ENCODE measurements at regions not wholly inside any gene's neighbourhood (a gene's known extent, or its start where the extent isn't known, plus 50 kb on each side); places are given as distances from the start of the nearest gene placed in this dataset.
A peak's percentile ranks its signal among the peaks of the same experiment; 100 is the strongest.

GRCh38 chr5:8600843-8601242 lies 731.9 kb downstream of the MTRR start:
- H3K27ac ChIP-seq = no peak overlapping the region
- TF ChIP-seq CTCF (conservative IDR thresholded peaks at IDR 0.05) (no peak), ZFX (IDR thresholded peaks at IDR 0.05) (no peak)

- H3K27ac ChIP-seq = no peak overlapping the region
- no peak for TF ChIP-seq CTCF (conservative IDR thresholded peaks at IDR 0.05)
- TF ChIP-seq ZFX (IDR thresholded peaks at IDR 0.05) = no peak
Measured at GRCh38 chr5:8601831-8602354, 732.9 kb downstream of the MTRR start.

- H3K27ac ChIP-seq = no peak overlapping the region
Measured at GRCh38 chr5:8606231-8606630, 737.3 kb downstream of the MTRR start.

GRCh38 chr5:8611067-8611466 lies 742.1 kb downstream of the MTRR start:
- no peak overlapping the region for H3K27ac ChIP-seq
- TF ChIP-seq ZFX (IDR thresholded peaks at IDR 0.05) = no peak
- TF ChIP-seq CTCF (conservative IDR thresholded peaks at IDR 0.05) = no peak

More at GRCh38 chr5:8606231-8606630, 737.3 kb downstream of the MTRR start:
- TF ChIP-seq ZFX (IDR thresholded peaks at IDR 0.05) = no peak
- no peak for TF ChIP-seq CTCF (conservative IDR thresholded peaks at IDR 0.05)

GRCh38 chr5:8613078-8613685 lies 744.2 kb downstream of the MTRR start:
- peak overlapping the region; percentile 62 for H3K27ac ChIP-seq
- no peak for TF ChIP-seq ZFX (IDR thresholded peaks at IDR 0.05)
- TF ChIP-seq CTCF (conservative IDR thresholded peaks at IDR 0.05) = no peak

GRCh38 chr5:8615142-8615858 lies 746.4 kb downstream of the MTRR start:
- H3K27ac ChIP-seq = no peak overlapping the region
- TF ChIP-seq ZFX (IDR thresholded peaks at IDR 0.05) = no peak
- TF ChIP-seq CTCF (conservative IDR thresholded peaks at IDR 0.05) = no peak

GRCh38 chr5:8628521-8628920 lies 759.6 kb downstream of the MTRR start:
- TF ChIP-seq ZFX (IDR thresholded peaks at IDR 0.05) = no peak
- no peak for TF ChIP-seq CTCF (conservative IDR thresholded peaks at IDR 0.05)
- no peak overlapping the region for H3K27ac ChIP-seq

Data from C4-2B (cell line).